Left ventricle myocardium superior (tissue), 1 donor: ENCODE measurements at regions not wholly inside any gene's neighbourhood (a gene's known extent, or its start where the extent isn't known, plus 50 kb on each side); places are given as distances from the start of the nearest gene placed in this dataset.
"Not testable (repeated sequence)": the region's sequence is repeated elsewhere in the genome, so short reads cannot be mapped to it uniquely, and the experiment has no call there.

Experiments used
- ATAC-seq: fragments of 200-7000 bp; cut with Tn5 transposase; one replicate; pipeline ENCODE4 v1.9.1; 2020; ENCODE audit warnings: mild to moderate bottlenecking, moderate library complexity
- DNase-seq: peaks from one replicate; pipeline ENCODE4 v3.0.0-alpha.2; 2020
- intact Hi-C: fragments of 100-400 bp; cut with micrococcal nuclease; formaldehyde crosslinking; loops from one replicate; pipeline ENCODE4 v1.11.0; 2022
- donor health status: DM: no; HTN: yes; CAD: no; lungs with severe emphysema.

DNA sequence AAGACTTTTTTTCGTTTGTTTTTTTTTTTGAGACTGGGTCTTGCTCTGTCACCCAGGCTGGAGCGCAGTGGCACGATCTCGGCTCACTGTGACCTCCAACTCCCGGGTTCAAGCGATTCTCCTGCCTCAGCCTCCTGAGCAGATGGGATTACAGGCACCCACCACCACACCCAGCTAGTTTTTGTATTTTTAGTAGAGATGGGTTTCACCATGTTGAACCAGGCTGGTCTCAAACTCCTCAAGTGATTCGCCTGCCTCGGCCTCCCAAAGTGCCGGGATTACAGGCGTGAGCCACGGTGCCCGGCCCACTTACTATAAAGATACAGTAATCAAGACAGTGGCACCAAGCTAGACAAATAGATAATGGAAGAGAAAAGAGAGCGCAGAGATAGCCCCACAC, 162.3 kb downstream of the CTTN start:
- DNase-seq, ATAC-seq, intact Hi-C loops: not testable (repeated sequence)

DNA sequence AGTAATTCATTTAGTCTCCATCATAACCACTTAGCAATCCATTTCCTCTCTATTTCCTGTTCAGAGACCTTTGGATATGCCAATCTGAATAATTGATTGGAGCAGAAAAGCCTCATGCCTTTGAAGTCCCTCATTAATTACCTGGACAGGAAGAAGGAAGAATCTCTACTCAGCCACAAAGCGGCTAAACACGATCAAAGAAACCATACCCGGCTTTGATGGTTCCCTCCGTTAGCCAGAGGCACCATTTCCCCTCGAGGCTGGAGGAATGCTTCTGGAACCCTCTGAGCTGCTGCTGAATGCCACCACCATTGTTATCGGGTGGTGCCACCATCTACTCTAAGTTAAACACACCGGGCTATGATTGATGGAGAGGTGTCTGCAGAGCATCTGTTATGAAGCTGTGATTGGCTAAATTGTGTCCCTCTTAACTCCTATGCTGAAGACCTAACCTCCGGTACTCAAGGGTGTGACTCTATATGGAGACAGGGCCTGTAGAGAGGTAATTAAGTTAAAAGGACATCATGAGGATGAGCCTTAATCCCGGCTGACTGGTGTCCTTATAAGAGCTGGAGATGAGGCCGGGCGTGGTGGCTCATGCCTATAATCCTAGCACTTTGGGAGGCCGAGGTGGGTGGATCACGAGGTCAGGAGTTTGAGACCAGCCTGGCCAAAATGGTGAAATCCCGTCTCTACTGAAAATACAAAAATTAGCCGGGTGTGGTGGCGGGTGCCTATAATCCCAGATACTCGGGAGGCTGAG, 168.6 kb downstream of the CTTN start:
- DNase-seq (no peak), ATAC-seq (no peak)
- intact Hi-C loops: no loop called here

DNA sequence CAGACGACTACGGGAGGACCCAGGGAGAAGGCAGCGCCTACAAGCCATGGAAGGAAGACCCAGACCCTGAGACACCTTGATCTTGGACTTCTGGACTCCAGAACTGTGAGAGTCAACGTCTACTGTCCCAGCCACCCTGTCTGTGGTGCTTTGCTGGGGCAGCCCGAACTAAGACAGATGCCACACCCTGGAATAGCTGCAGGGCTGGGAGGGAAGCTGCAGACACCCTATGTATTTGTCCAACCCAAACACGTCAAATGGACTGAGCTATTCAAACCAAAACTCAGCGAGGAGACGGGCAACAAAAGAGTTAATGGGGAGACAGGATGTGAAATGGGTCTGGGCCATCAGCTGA, 169.3 kb downstream of the CTTN start:
- DNase-seq (no peak), ATAC-seq (peak; percentile 8)
- intact Hi-C loops: no loop called here

DNA sequence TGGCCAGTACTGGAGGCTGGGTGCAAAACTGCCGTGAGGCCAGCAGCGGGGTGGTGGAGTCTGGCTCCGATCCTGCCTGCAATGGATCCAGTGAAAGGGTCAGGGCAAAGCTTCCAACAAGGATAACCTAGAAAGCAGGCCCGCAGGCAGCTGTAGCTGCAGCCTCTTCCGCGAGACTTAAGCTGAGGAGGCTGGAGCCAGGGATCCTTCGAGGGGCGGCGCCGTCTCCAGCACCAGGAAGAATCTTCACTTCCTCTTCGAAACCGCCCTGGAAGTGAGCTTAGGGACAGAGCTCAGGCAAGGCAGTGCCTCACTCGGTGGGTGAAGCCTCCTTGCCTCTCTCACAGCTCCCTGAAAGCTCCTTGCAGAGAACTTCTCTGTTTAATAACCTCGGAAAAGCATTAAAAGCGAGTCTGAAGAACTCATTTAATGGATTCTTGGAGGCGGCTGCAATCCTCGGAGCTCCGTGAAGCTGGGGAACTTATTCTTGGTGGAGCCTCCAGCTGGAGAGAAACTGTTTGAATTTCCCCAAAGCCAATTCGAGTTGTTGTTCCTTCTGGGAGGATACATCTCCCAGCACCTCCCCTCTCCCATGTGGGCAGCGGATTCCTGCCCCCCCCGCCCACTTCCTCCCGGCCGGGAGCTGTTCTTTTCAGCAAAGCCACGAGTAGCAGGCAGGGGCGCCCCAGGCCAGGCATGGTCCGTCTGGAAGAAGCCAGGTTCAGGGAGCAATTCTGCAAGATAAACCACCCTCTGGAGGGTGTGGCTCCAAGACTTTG, 169.9 kb downstream of the CTTN start:
- intact Hi-C loops: no loop called here
- peak; percentile 94 for ATAC-seq
- DNase-seq: peak; percentile 66

DNA sequence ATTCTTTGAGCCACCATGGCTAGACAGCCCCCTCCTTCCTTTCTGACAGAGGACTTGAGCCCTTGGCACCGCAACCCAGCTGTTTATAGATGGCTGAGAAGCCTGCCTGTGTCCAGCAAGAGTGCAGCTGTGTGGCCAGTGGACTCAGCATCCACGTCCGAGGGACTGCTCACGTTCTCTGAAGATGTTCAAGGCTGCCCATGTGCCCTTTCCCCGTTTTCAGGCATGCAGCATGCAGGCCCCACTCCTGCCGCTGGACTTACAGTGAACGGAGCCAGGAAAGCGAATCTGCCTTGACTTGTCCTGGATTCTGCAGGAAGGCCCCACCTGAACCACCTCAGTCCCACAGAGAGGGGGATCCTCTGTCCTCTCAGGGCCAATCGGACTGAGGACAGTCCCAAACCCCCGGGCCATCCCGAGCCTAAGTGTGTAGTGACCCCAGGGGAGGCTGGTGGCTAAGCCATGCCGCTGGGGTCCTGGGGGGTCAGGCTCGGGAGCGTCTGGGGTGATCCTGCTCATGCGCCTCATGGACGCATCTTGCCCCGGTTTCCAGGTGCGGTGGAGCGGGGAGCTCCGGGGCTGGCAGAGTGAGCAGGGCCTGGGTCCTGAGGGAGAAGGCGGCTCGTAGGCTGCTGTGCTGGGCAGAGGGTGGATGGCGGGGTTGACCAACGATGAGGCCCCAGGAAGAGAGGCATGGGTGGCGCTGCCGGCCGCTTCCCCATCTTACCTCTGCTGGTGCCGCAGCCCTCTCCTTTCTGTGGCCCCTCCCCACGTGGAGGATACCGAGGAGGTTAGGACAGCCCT, 170.7 kb downstream of the CTTN start:
- DNase-seq: no peak
- intact Hi-C loops: no loop called here
- ATAC-seq: peak; percentile 7

DNA sequence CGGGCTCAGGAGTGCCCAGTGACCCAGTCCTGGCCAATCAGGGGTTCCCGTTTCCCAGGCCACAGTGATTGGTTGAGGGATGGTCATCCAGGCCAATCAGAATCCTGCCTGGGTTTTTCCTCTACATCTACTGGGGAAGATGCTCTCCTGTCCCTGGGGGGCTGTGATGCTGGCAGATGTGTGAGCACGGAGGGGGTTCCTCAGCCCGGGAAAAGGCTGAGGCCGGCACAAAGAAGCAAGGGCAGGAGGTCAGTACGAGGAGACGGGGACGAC, 171.2 kb downstream of the CTTN start:
- DNase-seq (no peak), ATAC-seq (no peak)
- intact Hi-C loops: no loop called here

DNA sequence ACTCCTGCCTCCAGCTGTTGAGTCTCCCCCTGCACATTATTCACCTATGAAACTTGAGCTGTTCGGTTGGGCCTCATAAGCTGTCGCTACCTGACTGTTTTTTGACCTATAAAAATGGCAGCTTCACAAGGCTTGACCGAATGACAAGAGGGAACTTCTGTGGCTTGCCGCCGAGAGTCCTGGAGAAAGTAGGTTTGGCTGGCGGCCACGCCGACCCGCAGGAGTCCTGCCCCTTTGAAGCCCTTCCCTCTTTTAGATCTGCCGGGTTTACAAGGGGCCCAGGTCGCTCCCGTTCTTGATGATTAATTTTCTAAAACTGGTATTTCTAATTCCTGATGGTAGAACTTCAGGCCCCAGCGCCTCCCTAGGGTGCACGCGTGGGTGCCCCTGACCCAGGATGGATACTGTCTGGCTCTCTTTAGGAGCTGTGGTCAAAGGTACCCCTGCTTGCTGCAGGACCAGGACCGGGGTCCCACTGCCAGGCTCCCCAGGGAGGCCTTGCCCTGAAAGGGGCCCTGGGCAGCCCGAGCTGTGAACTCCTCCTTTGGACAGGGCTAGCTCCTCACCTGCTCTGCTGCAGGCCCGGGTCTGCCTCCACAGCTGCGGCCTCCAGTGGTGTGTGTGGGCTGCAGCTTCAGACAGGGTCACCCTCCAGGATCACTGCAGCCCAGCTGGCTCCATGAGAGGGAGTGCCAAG, 171.8 kb downstream of the CTTN start:
- intact Hi-C loops: no loop called here
- ATAC-seq: no peak
- no peak for DNase-seq

DNA sequence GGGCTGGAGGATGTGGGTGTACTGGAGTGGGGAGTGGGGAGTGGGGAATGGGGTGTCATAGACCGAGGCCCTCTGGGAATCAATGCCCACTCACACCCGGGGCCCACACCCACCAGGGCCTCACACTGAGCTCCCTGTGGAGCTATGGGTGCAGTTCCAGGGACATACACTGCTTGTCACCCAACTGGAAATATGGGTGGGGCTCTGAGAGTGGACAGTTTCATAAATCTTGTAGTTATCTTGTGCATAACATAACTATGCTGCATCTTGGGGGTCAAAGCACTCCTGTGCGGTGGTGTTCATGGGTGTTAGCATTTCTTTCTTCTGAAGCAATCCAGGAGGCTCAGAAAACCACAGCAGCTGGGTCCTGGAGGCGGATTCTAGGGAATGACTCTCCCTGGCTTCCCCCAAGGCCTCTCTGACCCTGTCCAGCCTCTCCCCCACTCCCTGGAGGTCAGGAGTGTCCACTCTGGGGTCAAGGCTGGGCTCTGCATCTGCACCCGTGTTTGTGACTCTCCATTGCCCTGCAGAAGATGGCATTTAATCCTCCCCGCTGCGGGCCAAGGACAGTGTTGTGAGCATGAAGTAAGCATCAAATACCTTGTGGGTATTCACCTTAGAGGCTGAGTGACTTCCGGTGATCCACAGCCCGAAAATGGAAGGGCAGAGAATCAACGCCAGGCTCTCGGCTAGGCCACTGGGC, 172.5 kb downstream of the CTTN start:
- ATAC-seq: no peak
- intact Hi-C loops: no loop called here
- DNase-seq: no peak

DNA sequence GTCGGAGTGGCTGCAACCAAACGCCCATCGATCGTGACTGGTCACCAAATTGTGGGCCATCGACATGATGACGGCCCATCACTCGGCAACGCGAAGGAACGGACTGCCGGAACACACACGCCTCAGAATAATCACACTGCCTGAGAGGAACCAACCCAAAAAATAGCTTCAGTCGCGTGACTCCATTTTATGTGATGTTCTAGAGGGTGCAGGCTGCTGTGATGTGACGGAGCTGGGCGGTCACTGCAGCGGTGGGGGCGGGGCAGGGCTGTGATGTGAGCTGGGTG, 174.6 kb downstream of the CTTN start:
- DNase-seq (no peak), ATAC-seq (no peak)
- intact Hi-C loops: no loop called here

DNA sequence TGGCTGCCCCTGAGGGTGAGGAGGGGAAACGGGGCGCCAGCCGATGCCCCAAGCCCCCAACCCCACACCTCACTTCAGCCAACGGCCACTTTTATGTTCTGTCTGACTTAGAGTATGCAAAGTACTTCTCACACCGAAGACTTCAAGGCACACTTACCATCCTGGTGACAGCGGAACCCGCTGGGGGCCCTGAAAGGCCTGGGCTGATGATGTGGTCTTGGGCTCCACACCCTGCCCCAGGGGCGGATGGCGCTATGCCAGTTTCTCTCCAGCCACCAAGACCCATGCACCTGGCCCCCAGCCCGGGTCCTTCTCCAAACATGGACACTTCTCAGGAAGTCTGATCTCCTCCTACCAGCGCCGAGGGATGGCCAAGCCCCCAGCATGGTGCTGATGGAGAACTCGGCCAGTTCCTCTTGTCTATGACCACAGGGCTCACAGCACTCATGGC, 175.4 kb downstream of the CTTN start:
- DNase-seq (no peak), ATAC-seq (no peak)
- intact Hi-C loops: no loop called here

DNA sequence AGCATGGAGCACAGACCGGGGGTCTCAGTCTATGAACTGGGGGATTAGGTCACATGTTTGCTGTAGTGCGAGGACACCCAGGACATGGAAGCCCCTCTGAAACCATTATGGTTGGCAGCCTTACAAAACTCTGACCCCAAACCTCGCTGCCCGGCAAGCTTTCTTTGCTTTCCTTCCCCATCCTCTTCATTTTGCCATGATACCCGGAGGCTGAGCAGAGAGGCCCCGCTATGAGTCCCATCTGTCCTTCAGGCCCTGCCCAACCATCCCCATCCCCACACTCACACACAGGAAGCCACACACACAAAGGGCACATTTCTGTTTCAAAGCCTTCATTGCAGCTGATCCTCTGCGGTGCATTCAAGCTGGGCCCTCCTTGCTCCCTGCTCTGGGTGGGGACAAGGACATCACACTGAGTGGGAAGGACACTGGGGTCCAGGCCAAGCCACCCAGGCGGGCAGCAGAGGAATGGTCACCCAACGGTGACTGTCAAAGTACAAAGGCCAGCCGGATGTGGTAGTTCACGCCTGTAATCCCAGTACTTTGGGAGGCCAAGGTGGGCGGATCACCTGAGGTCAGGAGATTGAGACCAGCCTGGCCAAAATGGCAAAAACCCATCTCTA, 176.5 kb downstream of the CTTN start:
- DNase-seq (no peak), ATAC-seq (no peak)
- intact Hi-C loops: no loop called here

DNA sequence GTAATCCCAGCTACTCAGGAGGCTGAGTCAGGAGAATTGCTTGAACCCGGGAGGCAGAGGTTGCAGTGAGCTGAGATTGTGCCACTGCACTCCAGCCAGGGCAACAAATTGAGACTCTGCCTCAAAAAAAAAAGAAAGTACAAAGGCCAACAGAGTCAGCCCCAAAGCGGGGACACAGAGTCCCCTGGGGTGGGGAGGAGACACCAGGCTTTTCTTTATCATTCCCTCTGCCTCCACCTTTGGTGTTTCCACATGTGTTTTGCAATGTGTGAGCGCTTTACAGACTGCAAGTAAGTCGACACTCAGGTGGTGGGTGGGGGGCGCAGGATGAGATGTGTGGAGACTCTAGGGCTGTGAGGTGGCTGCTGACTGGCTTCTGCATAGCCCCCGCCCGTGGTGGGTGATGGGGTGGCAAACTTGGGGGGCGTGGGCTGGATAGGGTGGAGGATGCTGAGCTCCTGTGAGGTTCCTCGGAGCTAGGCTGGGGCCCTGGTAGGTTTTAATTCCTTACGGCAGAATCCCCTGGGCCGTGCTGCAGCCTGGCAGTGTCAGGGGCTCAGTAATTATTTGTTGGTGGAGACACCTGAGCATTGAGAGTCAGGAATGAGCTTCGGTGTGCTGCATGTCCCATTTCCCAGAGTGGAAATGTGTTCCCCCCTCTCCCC, 177.2 kb downstream of the CTTN start:
- DNase-seq (no peak), ATAC-seq (no peak)
- intact Hi-C loops: no loop called here

DNA sequence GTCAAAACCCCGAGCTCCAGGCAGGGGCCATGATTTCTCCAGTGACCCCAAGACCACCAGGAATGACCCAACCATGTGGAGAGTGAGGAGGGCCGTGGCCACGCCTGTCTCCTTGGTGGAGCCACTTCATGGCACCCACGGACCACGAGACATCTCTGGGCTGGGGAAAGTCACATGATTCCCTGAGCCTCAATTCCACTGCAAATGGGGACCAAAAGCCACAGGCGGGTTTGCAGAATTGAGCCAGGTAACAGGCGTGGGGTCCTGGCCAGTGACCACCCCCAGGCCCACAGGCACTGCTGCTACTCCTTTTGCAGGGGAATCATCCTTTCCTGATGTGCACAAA, 178.9 kb downstream of the CTTN start:
- DNase-seq (no peak), ATAC-seq (no peak)

DNA sequence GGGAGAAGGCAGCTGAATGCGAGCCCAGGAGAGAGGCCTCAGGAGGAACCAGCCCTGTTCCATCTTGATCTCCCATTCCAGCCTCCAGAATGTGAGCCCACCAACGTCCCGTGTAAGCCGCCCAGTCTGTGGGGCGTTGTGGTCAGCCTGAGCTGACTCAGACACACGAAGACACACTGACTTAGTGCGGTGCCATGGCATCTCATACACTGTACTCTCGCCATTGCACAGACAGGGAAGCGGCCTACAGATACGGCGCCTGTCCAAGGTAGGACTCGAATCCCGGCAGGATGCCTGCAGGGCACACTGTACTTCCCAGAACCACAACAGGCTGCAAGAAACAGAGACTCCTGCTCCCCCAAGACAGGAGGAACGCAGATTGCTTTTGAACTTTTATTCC, 179.6 kb downstream of the CTTN start:
- no peak for ATAC-seq
- DNase-seq: no peak
- intact Hi-C loops: no loop called here

More for the DNA sequence above, 178.9 kb downstream of the CTTN start:
- intact Hi-C loops: no loop called here

DNA sequence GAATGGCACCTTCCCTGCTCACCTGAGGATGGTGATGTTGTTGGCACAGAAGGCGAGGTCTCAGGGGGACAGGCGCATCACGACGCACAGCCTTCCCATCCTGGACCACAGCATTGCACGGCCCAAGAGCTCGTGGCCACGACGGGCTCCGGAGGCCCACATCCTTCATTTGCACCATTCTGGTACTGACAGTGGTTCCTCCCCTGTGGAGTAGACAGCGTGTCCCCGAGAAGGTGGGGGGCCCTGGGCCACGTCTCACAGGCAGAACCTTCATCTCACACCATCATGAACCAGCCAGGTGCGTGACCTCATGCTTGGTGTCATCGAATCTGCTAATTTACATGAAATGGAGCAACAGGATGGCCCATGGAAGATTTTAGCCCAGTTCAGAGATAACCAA, 180.0 kb downstream of the CTTN start:
- intact Hi-C loops: no loop called here
- no peak for DNase-seq

DNA sequence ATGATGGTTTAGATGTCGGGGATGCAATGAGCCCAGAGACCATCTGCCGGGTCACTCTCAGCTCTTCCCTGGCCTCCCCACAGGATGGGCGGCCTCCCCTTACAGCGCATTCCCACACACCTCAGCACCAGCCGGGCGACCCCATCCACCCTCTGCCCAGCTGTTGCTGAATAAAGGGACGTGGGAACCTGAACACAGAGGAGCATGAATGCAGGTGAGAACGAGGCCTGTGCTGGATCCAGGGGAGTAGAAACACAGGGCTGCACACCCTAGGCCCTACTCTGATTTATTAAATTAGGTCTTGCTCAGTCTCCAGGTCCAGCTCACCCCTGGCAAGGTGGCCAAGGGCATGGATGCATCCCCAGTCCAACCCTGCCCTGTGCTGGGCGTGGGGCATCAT, 180.5 kb downstream of the CTTN start:
- intact Hi-C loops: no loop called here

More for the DNA sequence above, 180.0 kb downstream of the CTTN start:
- no peak for ATAC-seq

DNA sequence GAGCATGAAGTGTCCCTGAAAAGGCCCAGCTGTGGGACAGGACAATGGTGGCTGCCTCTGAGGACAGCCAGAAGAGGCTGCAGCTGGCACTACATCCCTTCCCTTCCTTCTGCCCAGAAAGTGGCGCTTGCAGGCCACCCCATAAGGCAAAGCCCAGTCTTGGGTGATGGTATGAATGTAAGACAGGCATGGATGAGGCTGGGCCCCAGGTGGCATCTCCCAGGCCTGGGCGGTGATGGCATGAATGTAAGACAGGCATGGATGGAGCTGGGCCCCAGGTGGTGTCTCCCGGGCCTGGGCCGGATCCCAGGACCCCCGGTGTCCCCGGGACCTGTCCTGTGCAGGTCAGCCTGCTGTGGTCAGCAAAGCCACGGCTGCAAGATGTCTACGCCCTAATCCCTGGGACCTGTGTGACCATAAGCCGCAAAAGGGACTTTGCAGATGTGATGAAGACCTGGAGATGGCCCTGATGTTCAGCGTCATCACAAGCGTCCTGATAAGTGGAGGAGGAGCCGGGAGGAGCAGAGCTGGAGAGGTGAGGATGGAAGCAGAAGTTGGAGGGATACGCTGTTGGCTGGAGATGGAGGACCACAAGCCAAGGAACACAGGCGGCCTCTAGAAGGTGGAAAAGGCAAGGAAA, 181.1 kb downstream of the CTTN start:
- intact Hi-C loops: no loop called here
- no peak for DNase-seq
- no peak for ATAC-seq

More for the DNA sequence above, 180.5 kb downstream of the CTTN start:
- ATAC-seq (no peak), DNase-seq (no peak)
